ENCODE measurements at regions not wholly inside any gene's neighbourhood (a gene's known extent, or its start where the extent isn't known, plus 50 kb on each side); places are given as distances from the start of the nearest gene placed in this dataset.

GRCh38 chr16:63850979-63851378, 1270.9 kb downstream of the CDH11 start:
- Histone ChIP-seq H3K27ac (ENCODE audit: low read depth, low read length) (no peak overlapping the region), H3K79me2 (ENCODE audit: insufficient read depth, low read length) (no peaks in the 10 kb centered on the region), H3K4me3 (ENCODE audit: insufficient read depth, low read length) (no peak overlapping the region), H4K20me1 (ENCODE audit: insufficient read depth, low read length) (no peaks in the 10 kb centered on the region), H2AFZ (ENCODE audit: low read length) (no peak overlapping the region), H3K36me3 (ENCODE audit: insufficient read depth, low read length) (no peaks in the 10 kb centered on the region), H3K4me2 (ENCODE audit: insufficient read depth, low read length) (no peak overlapping the region), H3K9me3 (ENCODE audit: low read depth, low read length) (no peaks in the 10 kb centered on the region), H3K27me3 (ENCODE audit: insufficient read depth, low read length) (no peaks in the 10 kb centered on the region), H3K4me1 (ENCODE audit: insufficient read depth, low read length) (no peaks in the 10 kb centered on the region)
- no peak for DNase-seq (ENCODE audit: insufficient read length, low spot score, missing footprints)
- no peak for TF ChIP-seq CTCF (IDR thresholded peaks at IDR 0.05; ENCODE audit: extremely low read depth, low read depth, low read length)

DNA sequence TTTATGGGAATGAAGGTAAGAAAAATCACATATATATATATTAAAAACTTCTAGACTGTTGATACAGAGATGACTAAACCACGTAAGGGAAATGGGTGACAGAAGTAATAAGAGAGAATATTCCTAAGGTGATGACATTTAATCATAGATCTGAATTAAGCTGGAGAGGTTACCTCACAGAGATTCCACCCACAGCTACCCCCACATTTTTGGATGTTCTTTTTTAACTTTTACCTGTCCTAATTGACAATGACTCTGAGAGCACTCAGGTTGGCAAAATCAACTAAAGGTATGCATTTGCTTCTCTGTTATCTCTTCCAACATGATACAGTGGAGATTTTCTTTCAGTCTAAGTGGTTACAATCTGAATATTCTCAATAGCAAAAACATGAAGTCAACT, 1280.6 kb downstream of the CDH11 start:
- no peak for DNase-seq (ENCODE audit: insufficient read length, low spot score, missing footprints)
- Histone ChIP-seq H3K27me3 (ENCODE audit: insufficient read depth, low read length) (no peaks in the 10 kb centered on the region), H3K4me1 (ENCODE audit: insufficient read depth, low read length) (no peaks in the 10 kb centered on the region), H3K79me2 (ENCODE audit: insufficient read depth, low read length) (no peaks in the 10 kb centered on the region), H3K4me3 (ENCODE audit: insufficient read depth, low read length) (no peak overlapping the region), H3K27ac (ENCODE audit: low read depth, low read length) (no peak overlapping the region), H4K20me1 (ENCODE audit: insufficient read depth, low read length) (no peaks in the 10 kb centered on the region), H3K4me2 (ENCODE audit: insufficient read depth, low read length) (no peak overlapping the region), H3K9me3 (ENCODE audit: low read depth, low read length) (no peaks in the 10 kb centered on the region), H2AFZ (ENCODE audit: low read length) (no peak overlapping the region), H3K36me3 (ENCODE audit: insufficient read depth, low read length) (no peaks in the 10 kb centered on the region)
- TF ChIP-seq CTCF (IDR thresholded peaks at IDR 0.05; ENCODE audit: extremely low read depth, low read depth, low read length): no peak

GRCh38 chr16:63830061-63830460, 1291.8 kb downstream of the CDH11 start:
- no peak overlapping the region for H3K4me3 ChIP-seq (ENCODE audit: insufficient read depth, low read length)
- no peak overlapping the region for H2AFZ ChIP-seq (ENCODE audit: low read length)
- no peaks in the 10 kb centered on the region for H3K79me2 ChIP-seq (ENCODE audit: insufficient read depth, low read length)
- H3K9me3 ChIP-seq (ENCODE audit: low read depth, low read length): no peaks in the 10 kb centered on the region
- no peak for DNase-seq (ENCODE audit: insufficient read length, low spot score, missing footprints)
- H3K27ac ChIP-seq (ENCODE audit: low read depth, low read length): no peak overlapping the region
- no peak overlapping the region for H3K4me2 ChIP-seq (ENCODE audit: insufficient read depth, low read length)
- H3K27me3 ChIP-seq (ENCODE audit: insufficient read depth, low read length): no peaks in the 10 kb centered on the region
- no peaks in the 10 kb centered on the region for H4K20me1 ChIP-seq (ENCODE audit: insufficient read depth, low read length)
- H3K36me3 ChIP-seq (ENCODE audit: insufficient read depth, low read length): no peaks in the 10 kb centered on the region
- H3K4me1 ChIP-seq (ENCODE audit: insufficient read depth, low read length): no peaks in the 10 kb centered on the region
- TF ChIP-seq CTCF (IDR thresholded peaks at IDR 0.05; ENCODE audit: extremely low read depth, low read depth, low read length): no peak

- no peaks in the 10 kb centered on the region for H3K9me3 ChIP-seq (ENCODE audit: low read depth, low read length)
- no peak for TF ChIP-seq CTCF (IDR thresholded peaks at IDR 0.05; ENCODE audit: extremely low read depth, low read depth, low read length)
These were observed 1299.0 kb downstream of the CDH11 start for GRCh38 chr16:63822818-63823217.

More at GRCh38 chr16:63822818-63823217, 1299.0 kb downstream of the CDH11 start:
- H3K36me3 ChIP-seq (ENCODE audit: insufficient read depth, low read length): no peaks in the 10 kb centered on the region
- no peaks in the 10 kb centered on the region for H4K20me1 ChIP-seq (ENCODE audit: insufficient read depth, low read length)
- no peak overlapping the region for H3K27ac ChIP-seq (ENCODE audit: low read depth, low read length)
- H3K79me2 ChIP-seq (ENCODE audit: insufficient read depth, low read length): no peaks in the 10 kb centered on the region
- no peak overlapping the region for H3K4me2 ChIP-seq (ENCODE audit: insufficient read depth, low read length)
- no peaks in the 10 kb centered on the region for H3K4me1 ChIP-seq (ENCODE audit: insufficient read depth, low read length)
- DNase-seq (ENCODE audit: insufficient read length, low spot score, missing footprints): no peak
- no peaks in the 10 kb centered on the region for H3K27me3 ChIP-seq (ENCODE audit: insufficient read depth, low read length)
- no peak overlapping the region for H2AFZ ChIP-seq (ENCODE audit: low read length)
- H3K4me3 ChIP-seq (ENCODE audit: insufficient read depth, low read length): no peak overlapping the region

All from osteoblast (primary cell).